OCI-LY1 (cell line): ENCODE measurements at regions not wholly inside any gene's neighbourhood (a gene's known extent, or its start where the extent isn't known, plus 50 kb on each side); places are given as distances from the start of the nearest gene placed in this dataset.

ENCODE experiments used
- H2AFZ ChIP-seq: fragments of 200-600 bp; sonication (generic), shearing (Covaris generic); 2 replicates; pipeline ENCODE4 v1.6.0; 2014; ENCODE audit warnings: antibody characterized with exemption, mild to moderate bottlenecking, low read length
- H3F3A ChIP-seq: fragments of 200-600 bp; sonication (generic), shearing (Covaris generic); 2 replicates; pipeline ENCODE4 v1.6.0; 2014; ENCODE audit warnings: mild to moderate bottlenecking, antibody characterized with exemption, low read length, moderate library complexity; ENCODE audit not compliant: insufficient read depth
- H3K27ac ChIP-seq: fragments of 200-600 bp; sonication (generic); 2 replicates; pipeline ENCODE4 v1.5.1; 2014; ENCODE audit warnings: low read length, mixed run types, mild to moderate bottlenecking, low read depth; ENCODE audit not compliant: poor library complexity, severe bottlenecking
- H3K27me3 ChIP-seq: fragments of 200-600 bp; sonication (generic); 2 replicates; pipeline ENCODE4 v1.6.0; 2014; ENCODE audit warnings: antibody characterized with exemption, mild to moderate bottlenecking, low read length, moderate library complexity; ENCODE audit not compliant: insufficient read depth
- H3K36me3 ChIP-seq: fragments of 200-600 bp; sonication (generic); 2 replicates; pipeline ENCODE4 v1.6.1; 2014; ENCODE audit warnings: mild to moderate bottlenecking, antibody characterized with exemption, low read length, moderate library complexity, mixed read lengths; ENCODE audit not compliant: insufficient read depth
- H3K4me1 ChIP-seq: fragments of 200-600 bp; sonication (generic); 2 replicates; pipeline ENCODE4 v1.5.1; 2014; ENCODE audit warnings: mild to moderate bottlenecking, low read length, moderate library complexity; ENCODE audit not compliant: insufficient read depth, severe bottlenecking
- H3K4me2 ChIP-seq: fragments of 200-600 bp; sonication (generic), shearing (Covaris generic); 2 replicates; pipeline ENCODE4 v1.6.1; 2014; ENCODE audit warnings: low read length
- H3K4me3 ChIP-seq: fragments of 200-600 bp; sonication (generic); 2 replicates; pipeline ENCODE4 v1.5.1; 2014; ENCODE audit warnings: low read length, low read depth, mild to moderate bottlenecking, mixed read lengths; ENCODE audit not compliant: poor library complexity, severe bottlenecking
- H3K79me2 ChIP-seq: fragments of 200-600 bp; shearing (Covaris generic); 2 replicates; pipeline ENCODE4 v1.6.1; 2016; ENCODE audit warnings: mixed run types, low read length, mixed read lengths; ENCODE audit not compliant: insufficient read depth
- H3K9ac ChIP-seq: fragments of 200-600 bp; sonication (generic), shearing (Covaris generic); 2 replicates; pipeline ENCODE4 v1.6.1; 2014; ENCODE audit warnings: mild to moderate bottlenecking, low read length, mixed read lengths
- H3K9me2 ChIP-seq: fragments of 200-600 bp; sonication (generic), shearing (Covaris generic); 2 replicates; pipeline ENCODE4 v1.6.1; 2014; ENCODE audit warnings: low read depth, mild to moderate bottlenecking, low read length, mixed read lengths
- H3K9me3 ChIP-seq: fragments of 200-600 bp; shearing (Covaris generic); 2 replicates; pipeline ENCODE4 v1.6.1; 2014; ENCODE audit warnings: low read length, mixed read lengths
- H4K20me1 ChIP-seq: fragments of 200-600 bp; sonication (generic), shearing (Covaris generic); 2 replicates; pipeline ENCODE4 v1.6.0; 2016; ENCODE audit warnings: mild to moderate bottlenecking, low read length; ENCODE audit not compliant: insufficient read depth
- EZH2 ChIP-seq: fragments of 200-600 bp; sonication (generic), shearing (Covaris generic); IDR thresholded peaks from 2 replicates; pipeline ENCODE4 v1.8.0; 2017; ENCODE audit warnings: borderline replicate concordance, mixed run types, mild to moderate bottlenecking, antibody characterized with exemption, low read length, moderate library complexity, mixed read lengths
- TF ChIP-seq, protein P1 (sequence below): fragments of 200-600 bp; sonication (generic), shearing (Covaris generic); IDR thresholded peaks from 2 replicates; pipeline ENCODE4 v1.5.1; 2017; ENCODE audit warnings: mild to moderate bottlenecking, antibody characterized with exemption, low read length, moderate library complexity, mixed read lengths

DNA sequence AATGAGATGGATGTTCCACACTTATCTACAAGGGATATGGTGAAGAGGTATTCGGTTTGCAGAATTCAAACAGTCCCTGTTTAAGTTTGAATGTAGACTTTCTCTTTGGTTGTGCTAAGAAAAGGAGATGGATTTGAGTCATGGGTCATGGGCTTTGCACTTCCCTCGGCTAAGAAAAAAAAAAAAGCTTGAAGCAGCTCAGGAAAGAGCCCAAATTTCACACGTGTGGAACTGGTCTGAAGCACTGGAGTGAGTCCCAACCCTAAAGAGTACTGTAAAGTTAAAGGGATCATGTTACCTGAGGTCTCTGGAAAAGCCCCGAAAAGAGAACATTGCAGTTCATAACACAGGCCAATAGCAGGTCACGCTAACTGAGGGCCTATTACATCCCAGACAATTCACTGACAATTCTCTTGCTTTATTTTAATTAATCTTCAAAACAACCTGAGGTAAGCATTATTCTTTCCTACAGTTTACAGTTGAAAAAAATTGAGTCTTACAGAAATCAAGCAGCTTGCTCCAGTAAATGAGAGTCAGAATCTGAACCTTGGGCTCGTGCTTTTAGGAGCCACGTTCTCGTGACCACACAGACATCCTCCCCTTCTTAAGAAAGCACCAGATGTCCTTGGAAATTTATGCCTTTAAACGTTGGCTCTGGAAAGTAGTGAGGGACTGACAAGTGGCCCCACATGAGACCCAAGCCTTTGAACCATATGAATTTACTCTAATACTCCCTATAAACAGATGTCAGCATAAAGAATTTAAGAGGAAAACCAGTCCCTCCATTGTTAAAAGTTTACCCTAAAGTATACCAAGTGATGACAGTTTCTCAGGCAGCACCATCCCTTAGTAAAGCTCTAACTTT is 89.3 kb downstream of the MAD2L1 start:
- Histone ChIP-seq H3K4me2 (no peak overlapping the region), H3K4me3 (no peak overlapping the region), H3K27ac (no peak overlapping the region), H3K9me2 (no peaks in the 10 kb centered on the region), H3K9me3 (no peaks in the 10 kb centered on the region), H3K27me3 (no peaks in the 10 kb centered on the region), H2AFZ (no peak overlapping the region), H3K9ac (no peak overlapping the region), H3K4me1 (no peaks in the 10 kb centered on the region), H4K20me1 (no peaks in the 10 kb centered on the region), H3F3A (no peaks in the 10 kb centered on the region), H3K36me3 (no peaks in the 10 kb centered on the region), H3K79me2 (no peaks in the 10 kb centered on the region)
- TF ChIP-seq, protein P1, sequence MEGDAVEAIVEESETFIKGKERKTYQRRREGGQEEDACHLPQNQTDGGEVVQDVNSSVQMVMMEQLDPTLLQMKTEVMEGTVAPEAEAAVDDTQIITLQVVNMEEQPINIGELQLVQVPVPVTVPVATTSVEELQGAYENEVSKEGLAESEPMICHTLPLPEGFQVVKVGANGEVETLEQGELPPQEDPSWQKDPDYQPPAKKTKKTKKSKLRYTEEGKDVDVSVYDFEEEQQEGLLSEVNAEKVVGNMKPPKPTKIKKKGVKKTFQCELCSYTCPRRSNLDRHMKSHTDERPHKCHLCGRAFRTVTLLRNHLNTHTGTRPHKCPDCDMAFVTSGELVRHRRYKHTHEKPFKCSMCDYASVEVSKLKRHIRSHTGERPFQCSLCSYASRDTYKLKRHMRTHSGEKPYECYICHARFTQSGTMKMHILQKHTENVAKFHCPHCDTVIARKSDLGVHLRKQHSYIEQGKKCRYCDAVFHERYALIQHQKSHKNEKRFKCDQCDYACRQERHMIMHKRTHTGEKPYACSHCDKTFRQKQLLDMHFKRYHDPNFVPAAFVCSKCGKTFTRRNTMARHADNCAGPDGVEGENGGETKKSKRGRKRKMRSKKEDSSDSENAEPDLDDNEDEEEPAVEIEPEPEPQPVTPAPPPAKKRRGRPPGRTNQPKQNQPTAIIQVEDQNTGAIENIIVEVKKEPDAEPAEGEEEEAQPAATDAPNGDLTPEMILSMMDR, result no peak
- TF ChIP-seq EZH2, result no peak

DNA sequence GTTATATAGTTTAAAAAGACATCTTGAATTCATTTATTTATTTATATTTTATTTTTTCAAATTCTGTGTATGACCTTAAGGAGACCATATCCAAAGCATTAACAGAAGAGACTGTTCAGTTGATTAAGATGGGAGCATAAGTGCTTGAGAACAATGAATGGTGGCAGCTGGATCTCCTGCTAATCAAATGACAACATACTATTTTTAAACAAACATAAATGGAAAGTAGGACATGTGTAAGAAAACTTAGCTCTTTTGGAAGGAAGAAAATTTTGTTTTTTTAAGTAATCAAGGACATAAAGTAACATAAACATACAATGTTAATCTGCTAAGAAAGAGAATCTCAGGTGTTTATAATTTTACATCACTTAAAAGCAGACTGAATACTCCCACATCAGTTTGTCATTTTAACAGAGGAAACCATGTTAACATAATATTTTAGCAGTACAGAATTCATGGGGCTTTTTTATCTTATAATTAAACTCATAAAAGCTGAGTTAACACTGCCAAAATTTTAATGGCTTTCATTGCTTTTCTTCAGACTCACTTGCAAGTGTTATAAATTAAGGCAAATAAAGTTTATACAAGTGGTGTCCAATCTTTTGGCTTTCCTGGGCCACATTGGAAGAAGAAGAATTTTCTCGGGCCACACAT is 95.1 kb downstream of the MAD2L1 start:
- H2AFZ ChIP-seq, result no peak overlapping the region
- no peaks in the 10 kb centered on the region for H3F3A ChIP-seq
- no peak overlapping the region for H3K27ac ChIP-seq
- no peaks in the 10 kb centered on the region for H3K9me3 ChIP-seq
- H4K20me1 ChIP-seq, result no peaks in the 10 kb centered on the region
- no peaks in the 10 kb centered on the region for H3K36me3 ChIP-seq
- H3K4me2 ChIP-seq, result no peak overlapping the region
- H3K79me2 ChIP-seq, result no peaks in the 10 kb centered on the region
- no peaks in the 10 kb centered on the region for H3K4me1 ChIP-seq
- TF ChIP-seq, protein P1, result no peak
- no peak for TF ChIP-seq EZH2
- H3K4me3 ChIP-seq, result no peak overlapping the region
- no peak overlapping the region for H3K9ac ChIP-seq
- H3K27me3 ChIP-seq, result no peaks in the 10 kb centered on the region
- no peaks in the 10 kb centered on the region for H3K9me2 ChIP-seq

DNA sequence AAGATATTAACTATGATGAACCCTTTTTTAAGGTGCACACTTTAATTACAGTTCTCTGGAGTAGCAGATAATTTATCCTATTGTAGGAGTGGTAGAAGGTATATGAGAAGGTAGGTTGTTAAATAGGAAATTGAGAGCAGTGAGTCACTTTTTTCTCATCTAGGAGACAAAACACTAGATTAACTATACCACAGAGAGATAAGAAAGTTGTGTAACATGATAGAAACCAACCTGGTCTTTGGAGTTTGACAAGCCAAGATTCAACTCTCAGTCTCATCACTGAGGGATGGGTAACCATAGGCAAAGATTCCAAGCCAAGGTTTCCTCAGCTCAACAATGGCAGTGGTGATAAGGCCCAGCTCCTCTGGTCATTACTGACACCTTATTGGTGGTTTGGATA is 104.0 kb downstream of the MAD2L1 start:
- H3K4me1 ChIP-seq, result no peaks in the 10 kb centered on the region
- H3F3A ChIP-seq, result no peaks in the 10 kb centered on the region
- H3K9me2 ChIP-seq, result no peaks in the 10 kb centered on the region
- no peaks in the 10 kb centered on the region for H3K27me3 ChIP-seq
- no peaks in the 10 kb centered on the region for H3K9me3 ChIP-seq
- no peaks in the 10 kb centered on the region for H3K79me2 ChIP-seq
- no peaks in the 10 kb centered on the region for H4K20me1 ChIP-seq
- H3K36me3 ChIP-seq, result no peaks in the 10 kb centered on the region
- no peak overlapping the region for H3K9ac ChIP-seq
- H3K4me2 ChIP-seq, result no peak overlapping the region
- no peak overlapping the region for H2AFZ ChIP-seq
- TF ChIP-seq EZH2, result no peak
- no peak overlapping the region for H3K27ac ChIP-seq
- H3K4me3 ChIP-seq, result no peak overlapping the region
